MCF 10A (cell line): ENCODE measurements at regions not wholly inside any gene's neighbourhood (a gene's known extent, or its start where the extent isn't known, plus 50 kb on each side); places are given as distances from the start of the nearest gene placed in this dataset.

Experiments used
- BruUV-seq: library from RNA; stranded (reverse); fragments of 400-500 nt; replicated peaks from 2 replicates; lab custom pipeline; 2021; lab: Mats Ljungman, UMichigan
- CTCF ChIA-PET: fragments of 300-600 bp; sonication (Branson Sonifier 250); formaldehyde crosslinking; extraction: SDS; loops from one replicate; lab custom pipeline; 2021; ENCODE audit warnings: antibody characterized with exemption, inconsistent platforms; lab: Yijun Ruan, JAX
- POLR2A ChIA-PET: fragments of 300-600, 350-650 bp; sonication (Branson Sonifier 250); formaldehyde crosslinking; extraction: SDS; loops from one replicate; lab custom pipeline; 2020; ENCODE audit warnings: antibody characterized with exemption, inconsistent platforms; lab: Yijun Ruan, JAX
- DNase-seq: peaks from one replicate; pipeline ENCODE4 v3.0.0-alpha.2; 2018; ENCODE audit not compliant: unreplicated experiment
- H3K27ac Mint-ChIP-seq: one replicate; pipeline ENCODE4 v1.8.0; 2022; ENCODE audit warnings: mild to moderate bottlenecking, low read depth, mixed read lengths; ENCODE audit not compliant: unreplicated experiment
- H3K27me3 Mint-ChIP-seq: one replicate; pipeline ENCODE4 v1.8.0; 2022; ENCODE audit warnings: mixed read lengths; ENCODE audit not compliant: insufficient read depth, unreplicated experiment
- H3K36me3 Mint-ChIP-seq: one replicate; pipeline ENCODE4 v1.8.0; 2022; ENCODE audit warnings: mild to moderate bottlenecking, moderate library complexity, mixed read lengths; ENCODE audit not compliant: insufficient read depth, unreplicated experiment
- H3K4me1 Mint-ChIP-seq: one replicate; pipeline ENCODE4 v1.8.0; 2022; ENCODE audit warnings: mixed read lengths; ENCODE audit not compliant: insufficient read depth, unreplicated experiment
- H3K4me3 Mint-ChIP-seq: one replicate; pipeline ENCODE4 v1.8.0; 2022; ENCODE audit warnings: mild to moderate bottlenecking, moderate library complexity, mixed read lengths; ENCODE audit not compliant: unreplicated experiment
- H3K9me3 Mint-ChIP-seq: one replicate; pipeline ENCODE4 v1.8.0; 2022; ENCODE audit warnings: mixed read lengths; ENCODE audit not compliant: unreplicated experiment
- intact Hi-C: fragments of 100-400 bp; cut with micrococcal nuclease; formaldehyde crosslinking; loops from 2 replicates; pipeline ENCODE4 v1.14.1; 2022
- TF ChIP-seq, protein P1 (sequence below): fragments of 200-600 bp; IDR thresholded peaks from one replicate; pipeline ENCODE4 v1.8.0; 2022; ENCODE audit warnings: antibody characterized with exemption, mild to moderate bottlenecking; ENCODE audit not compliant: unreplicated experiment

GRCh38 chr14:87638196-87638595, 354.8 kb downstream of the GALC start:
- Mint-ChIP-seq H3K4me3 (no peak overlapping the region), H3K27me3 (no peaks in the 10 kb centered on the region), H3K9me3 (no peaks in the 10 kb centered on the region), H3K4me1 (no peaks in the 10 kb centered on the region), H3K36me3 (no peaks in the 10 kb centered on the region), H3K27ac (no peak overlapping the region)
- no TSS peak for BruUV-seq
- ChIA-PET CTCF (interaction anchor here (2.0 kb wide), 1 partner anchor 22 kb away, joined by 9 read pairs; no protein-coding TSS in a partner anchor), POLR2A (no interaction called here)
- DNase-seq, result no peak
- intact Hi-C loops, result no loop called here
- TF ChIP-seq, protein P1, sequence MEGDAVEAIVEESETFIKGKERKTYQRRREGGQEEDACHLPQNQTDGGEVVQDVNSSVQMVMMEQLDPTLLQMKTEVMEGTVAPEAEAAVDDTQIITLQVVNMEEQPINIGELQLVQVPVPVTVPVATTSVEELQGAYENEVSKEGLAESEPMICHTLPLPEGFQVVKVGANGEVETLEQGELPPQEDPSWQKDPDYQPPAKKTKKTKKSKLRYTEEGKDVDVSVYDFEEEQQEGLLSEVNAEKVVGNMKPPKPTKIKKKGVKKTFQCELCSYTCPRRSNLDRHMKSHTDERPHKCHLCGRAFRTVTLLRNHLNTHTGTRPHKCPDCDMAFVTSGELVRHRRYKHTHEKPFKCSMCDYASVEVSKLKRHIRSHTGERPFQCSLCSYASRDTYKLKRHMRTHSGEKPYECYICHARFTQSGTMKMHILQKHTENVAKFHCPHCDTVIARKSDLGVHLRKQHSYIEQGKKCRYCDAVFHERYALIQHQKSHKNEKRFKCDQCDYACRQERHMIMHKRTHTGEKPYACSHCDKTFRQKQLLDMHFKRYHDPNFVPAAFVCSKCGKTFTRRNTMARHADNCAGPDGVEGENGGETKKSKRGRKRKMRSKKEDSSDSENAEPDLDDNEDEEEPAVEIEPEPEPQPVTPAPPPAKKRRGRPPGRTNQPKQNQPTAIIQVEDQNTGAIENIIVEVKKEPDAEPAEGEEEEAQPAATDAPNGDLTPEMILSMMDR, result no peak

DNA sequence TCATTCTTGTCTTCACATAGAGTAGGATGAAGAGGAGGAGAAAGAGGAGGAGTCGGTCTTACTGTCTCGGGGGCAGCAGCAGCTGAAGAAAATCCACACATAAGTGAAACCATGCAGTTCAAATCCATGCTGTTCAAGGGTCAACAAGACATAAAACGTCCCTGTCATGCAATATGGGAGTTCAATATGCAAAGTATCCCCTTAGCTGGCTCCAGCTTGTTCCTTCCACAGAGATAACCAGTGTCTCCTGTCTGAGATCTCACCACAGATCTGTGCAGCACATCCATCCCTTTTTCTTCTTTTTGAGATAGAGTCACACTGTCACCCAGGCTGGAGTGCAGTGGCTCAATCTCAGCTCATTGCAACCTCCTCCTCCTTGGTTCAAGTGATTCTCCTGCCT, 357.5 kb downstream of the GALC start:
- Mint-ChIP-seq H3K4me3 (no peak overlapping the region), H3K36me3 (no peaks in the 10 kb centered on the region), H3K27ac (no peak overlapping the region), H3K27me3 (no peaks in the 10 kb centered on the region), H3K4me1 (no peaks in the 10 kb centered on the region), H3K9me3 (no peaks in the 10 kb centered on the region)
- ChIA-PET CTCF (no interaction called here), POLR2A (interaction anchor here (0.7 kb wide), 1 partner anchor 329 kb away, joined by 3 read pairs; no protein-coding TSS in a partner anchor)
- no TSS peak for BruUV-seq
- DNase-seq, result no peak
- TF ChIP-seq, protein P1, result no peak
- intact Hi-C loops, result no loop called here

DNA sequence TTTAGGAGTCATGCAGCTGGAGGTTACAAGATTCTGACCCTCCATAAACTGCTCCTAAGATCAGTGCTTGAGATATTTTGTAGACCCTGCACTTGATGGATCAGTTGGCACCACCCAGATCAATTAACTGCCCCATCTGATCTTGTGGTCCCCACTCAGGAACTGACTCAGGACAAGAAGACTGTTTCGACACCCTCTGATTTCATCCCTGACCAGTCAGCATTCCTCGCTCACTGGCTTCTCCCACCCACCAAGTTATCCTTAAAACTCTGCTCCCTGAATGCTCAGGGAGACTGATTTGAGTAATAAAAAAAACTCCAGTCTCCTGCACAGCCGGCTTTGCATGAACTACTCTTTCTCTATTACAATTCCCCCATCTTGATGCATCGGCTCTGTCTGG, 360.2 kb downstream of the GALC start:
- Mint-ChIP-seq H3K4me1 (peaks cover 2% of the 10 kb centered on the region), H3K36me3 (no peaks in the 10 kb centered on the region), H3K27me3 (no peaks in the 10 kb centered on the region), H3K4me3 (no peak overlapping the region), H3K9me3 (no peaks in the 10 kb centered on the region), H3K27ac (no peak overlapping the region)
- intact Hi-C loops, result no loop called here
- CTCF ChIA-PET, result interaction anchor here (1.1 to 2.0 kb wide), 2 partner anchors 17 to 562 kb away, joined by 3 to 8 read pairs; no protein-coding TSS in a partner anchor
- POLR2A ChIA-PET, result no interaction called here
- TF ChIP-seq, protein P1, result no peak
- BruUV-seq, result no TSS peak
- DNase-seq, result no peak

- no peaks in the 10 kb centered on the region for H3K9me3 Mint-ChIP-seq
- no TSS peak for BruUV-seq
- H3K4me3 Mint-ChIP-seq, result no peak overlapping the region
- H3K4me1 Mint-ChIP-seq, result peaks cover 13% of the 10 kb centered on the region
- DNase-seq, result no peak
- TF ChIP-seq, protein P1, result no peak
- CTCF ChIA-PET, result interaction anchor here (0.5 to 1.6 kb wide), 3 partner anchors 9 to 296 kb away, joined by 3 to 6 read pairs (median 4); no protein-coding TSS in a partner anchor
- POLR2A ChIA-PET, result no interaction called here
- intact Hi-C loops, result no loop called here
- no peaks in the 10 kb centered on the region for H3K36me3 Mint-ChIP-seq
- no peaks in the 10 kb centered on the region for H3K27me3 Mint-ChIP-seq
- no peak overlapping the region for H3K27ac Mint-ChIP-seq
These were observed 362.1 kb downstream of the GALC start for GRCh38 chr14:87630846-87631245.
